Eye (tissue), 1 donor: ENCODE measurements at regions not wholly inside any gene's neighbourhood (a gene's known extent, or its start where the extent isn't known, plus 50 kb on each side); places are given as distances from the start of the nearest gene placed in this dataset.
"Not testable (repeated sequence)": the region's sequence is repeated elsewhere in the genome, so short reads cannot be mapped to it uniquely, and the experiment has no call there.

Source experiments
- DNase-seq: peaks from one replicate; pipeline ENCODE4 v3.0.0-alpha.2; 2015

- no peak for DNase-seq
These were observed 659.9 kb downstream of the UQCRFS1 start for GRCh38 chr19:28553005-28553404.

DNA sequence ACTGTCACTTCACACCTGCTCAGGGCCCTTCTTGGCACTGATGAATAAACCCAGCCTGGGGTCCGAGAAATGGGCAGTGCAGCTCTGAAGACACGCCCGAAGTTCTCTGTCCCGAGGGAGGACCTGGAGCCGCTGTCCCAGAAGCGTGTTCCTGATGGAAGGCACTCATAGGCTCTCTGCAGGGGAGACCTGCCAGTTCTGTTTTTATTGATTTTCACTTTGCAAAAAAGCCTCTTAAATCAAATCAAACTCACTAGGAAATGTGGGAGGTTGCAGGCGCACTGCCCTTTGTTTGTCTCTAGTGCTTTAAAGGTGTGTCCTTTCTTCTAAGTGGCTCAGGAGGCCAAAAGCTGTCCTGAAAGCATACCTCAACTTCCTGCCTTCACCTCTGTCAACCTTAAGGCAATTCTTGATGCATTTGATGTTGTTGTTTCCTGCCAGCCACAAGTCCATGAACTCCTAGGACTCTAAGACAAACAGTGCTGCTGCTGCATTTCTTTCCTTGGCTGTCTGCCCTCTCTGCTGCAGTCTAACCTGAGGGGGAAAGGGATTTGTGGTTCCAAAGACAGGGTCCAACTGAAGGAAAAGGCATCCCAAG is 663.2 kb downstream of the UQCRFS1 start:
- no peak for DNase-seq

- no peak for DNase-seq
These were observed 666.7 kb downstream of the UQCRFS1 start for GRCh38 chr19:28546148-28546685.

DNA sequence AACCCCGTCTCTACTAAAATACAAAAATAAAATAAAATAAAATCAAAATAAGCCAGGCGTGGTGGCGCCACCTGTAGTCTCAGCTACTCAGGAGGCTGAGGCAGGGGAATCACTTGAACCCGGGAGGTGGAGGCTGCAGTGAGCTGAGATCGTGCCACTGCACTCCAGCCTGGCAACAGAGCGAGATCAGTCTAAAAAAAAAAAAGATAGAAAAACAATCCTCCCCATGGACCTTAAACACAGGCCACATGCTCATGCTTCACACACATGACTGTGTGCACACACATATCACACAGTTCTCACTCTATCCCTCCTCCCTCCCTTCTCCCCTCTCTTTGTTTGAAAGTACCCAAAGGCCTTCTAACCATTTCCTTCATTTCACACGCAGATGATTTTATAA is 667.6 kb downstream of the UQCRFS1 start:
- DNase-seq, result peak; percentile 8

DNA sequence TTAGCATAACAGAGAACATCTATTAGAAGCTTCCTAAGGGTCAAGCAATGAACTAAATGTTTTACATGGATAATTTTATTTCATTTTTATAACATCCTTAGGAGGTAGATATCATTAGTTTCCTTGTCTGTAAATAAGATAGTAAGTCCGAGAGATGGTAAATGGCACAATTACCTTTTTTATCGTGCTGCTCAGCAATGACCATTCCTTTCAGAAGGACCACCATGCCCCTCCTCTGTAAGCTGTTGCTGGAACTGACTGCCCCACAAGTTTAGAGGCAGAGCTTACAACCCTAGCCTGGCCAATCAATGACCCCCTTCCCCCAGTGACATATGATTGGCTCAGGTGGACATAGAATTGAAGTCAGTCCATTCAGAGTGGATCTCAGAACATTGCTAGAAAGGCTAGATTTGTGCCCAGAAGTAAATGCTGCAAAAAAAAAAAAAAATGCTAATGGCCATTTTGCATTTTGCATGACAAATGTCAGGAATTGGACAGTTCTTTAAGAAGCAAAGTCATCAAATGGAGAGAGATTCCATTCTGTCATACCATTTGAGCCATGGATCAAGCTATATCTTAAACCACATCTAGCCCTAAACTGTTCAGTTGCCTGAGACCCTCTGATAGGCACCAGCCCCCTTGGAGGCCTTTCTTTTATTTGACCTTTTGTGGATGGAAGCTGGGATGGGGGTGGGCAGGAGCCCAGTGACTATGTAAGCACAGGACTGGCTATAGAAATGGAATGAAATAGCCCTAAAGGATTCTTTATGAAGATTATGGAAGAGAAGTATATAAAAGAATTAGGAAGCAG is 668.3 kb downstream of the UQCRFS1 start:
- no peak for DNase-seq

DNA sequence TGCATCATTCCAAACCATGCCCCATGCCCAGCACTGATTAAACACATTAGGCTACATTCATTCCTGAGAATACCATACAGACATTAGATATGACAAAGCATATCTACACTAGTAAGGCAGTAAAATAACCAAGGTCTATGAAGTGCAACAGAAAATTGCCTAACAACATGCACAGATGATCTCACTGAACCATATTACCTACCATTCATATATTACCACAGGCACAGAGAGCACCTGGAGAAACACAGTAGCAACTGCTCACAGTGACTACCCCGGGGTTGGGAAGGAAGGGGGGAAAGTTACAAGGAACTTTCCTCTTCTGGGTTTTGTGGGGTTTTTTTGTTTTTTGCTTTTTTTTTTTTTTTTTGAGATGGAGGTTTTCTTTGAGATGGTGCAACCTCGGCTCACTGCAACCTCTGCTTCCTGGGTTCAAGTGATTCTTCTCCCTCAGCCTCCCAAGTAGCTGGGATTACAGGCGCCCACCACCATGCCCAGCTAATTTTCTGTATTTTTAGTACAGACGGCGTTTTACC is 669.6 kb downstream of the UQCRFS1 start:
- no peak for DNase-seq

DNA sequence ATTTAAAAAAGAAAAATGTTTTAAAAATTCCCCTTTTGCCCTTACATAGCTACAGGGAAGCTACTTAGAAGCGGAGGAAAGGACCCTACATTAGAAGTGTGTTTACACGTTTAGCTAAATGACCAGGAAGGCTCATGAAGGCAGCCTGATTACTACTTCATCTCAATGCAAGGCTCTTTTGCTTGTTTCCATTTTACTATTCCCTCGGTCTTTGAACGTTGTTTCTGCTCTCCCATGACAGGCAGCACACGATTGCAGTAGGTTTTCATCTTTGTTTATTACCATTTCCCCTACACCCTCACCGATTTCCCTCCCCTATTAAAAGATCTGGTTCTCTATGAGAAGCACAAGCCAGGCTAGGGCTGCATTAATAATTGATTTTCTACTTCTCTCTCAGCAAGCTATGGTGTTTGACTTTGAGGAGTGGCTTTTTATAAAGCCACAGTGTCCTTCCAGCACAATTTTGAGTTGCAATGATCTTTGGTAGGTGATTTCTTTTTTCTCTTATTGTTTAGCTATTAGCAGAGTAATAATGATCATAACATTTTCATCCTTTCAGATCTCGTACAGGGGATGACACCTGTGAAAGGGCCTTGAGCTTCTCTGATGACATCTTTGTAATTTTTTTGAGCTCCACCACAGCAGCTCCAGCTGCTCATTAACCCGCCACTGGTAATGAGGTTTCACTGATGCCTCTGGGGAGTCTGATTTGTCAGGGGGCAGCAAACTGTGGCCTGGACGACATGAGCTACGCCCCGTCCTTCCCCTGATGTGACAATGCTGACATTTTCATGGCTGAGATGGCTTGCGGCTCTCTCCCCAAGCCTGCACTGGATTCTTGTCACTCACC is 670.3 kb downstream of the UQCRFS1 start:
- DNase-seq, result peak; percentile 63

- DNase-seq, result no peak
These were observed 671.2 kb downstream of the UQCRFS1 start for GRCh38 chr19:28541602-28542393.

GRCh38 chr19:28541029-28541428 is 671.9 kb downstream of the UQCRFS1 start:
- DNase-seq, result no peak

DNA sequence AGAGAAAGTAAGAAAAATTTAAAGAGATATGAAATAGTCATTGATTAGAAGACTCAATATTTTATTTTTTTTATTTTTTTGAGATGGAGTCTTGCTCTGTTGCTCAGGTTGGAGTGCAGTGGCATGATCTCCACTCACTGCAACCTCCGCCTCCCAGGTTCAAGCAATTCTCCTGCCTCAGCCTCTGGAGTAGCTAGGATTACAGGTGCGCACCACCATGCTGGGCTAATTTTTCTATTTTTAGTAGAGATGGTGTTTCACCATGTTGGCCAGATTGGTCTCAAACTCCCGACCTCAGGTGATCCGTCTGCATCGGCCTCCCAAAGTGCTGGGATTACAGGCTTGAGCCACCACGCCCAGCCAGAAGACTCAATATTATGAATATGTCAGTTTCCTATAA is 672.6 kb downstream of the UQCRFS1 start:
- DNase-seq, result not testable (repeated sequence)

DNA sequence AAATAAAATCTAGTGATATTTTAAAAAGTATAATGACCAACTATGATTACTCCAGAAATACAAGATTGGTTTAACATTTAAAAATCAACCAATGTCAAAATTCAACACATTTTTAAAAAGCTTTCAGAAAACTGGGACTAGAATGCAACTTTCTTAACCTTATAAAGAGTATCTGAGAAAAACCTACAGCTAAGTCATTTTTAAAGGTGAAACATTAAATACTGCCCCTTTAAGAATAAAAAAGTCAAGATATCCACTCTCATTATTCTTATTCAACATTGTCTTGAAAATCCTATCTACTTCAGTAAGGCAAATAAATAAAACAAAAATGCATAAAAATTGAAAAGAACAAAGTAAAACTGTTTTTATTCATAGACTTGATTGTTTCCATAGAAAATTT is 673.2 kb downstream of the UQCRFS1 start:
- no peak for DNase-seq

DNA sequence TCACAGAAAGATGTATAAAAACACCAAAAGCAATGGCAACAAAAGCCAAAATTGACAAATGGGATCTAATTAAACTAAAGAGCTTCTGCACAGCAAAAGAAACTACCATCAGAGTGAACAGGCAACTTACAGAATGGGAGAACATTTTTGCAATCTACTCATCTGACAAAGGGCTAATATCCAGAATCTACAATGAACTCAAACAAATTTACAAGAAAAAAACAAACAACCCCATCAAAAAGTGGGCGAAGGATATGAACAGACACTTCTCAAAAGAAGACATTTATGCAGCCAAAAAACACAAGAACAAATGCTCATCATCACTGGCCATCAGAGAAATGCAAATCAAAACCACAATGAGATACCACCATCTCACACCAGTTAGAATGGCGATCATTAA is 674.4 kb downstream of the UQCRFS1 start:
- DNase-seq, result not testable (repeated sequence)

GRCh38 chr19:28537896-28538295 is 675.1 kb downstream of the UQCRFS1 start:
- no peak for DNase-seq

- DNase-seq, result no peak
These were observed 675.9 kb downstream of the UQCRFS1 start for GRCh38 chr19:28537079-28537478.

DNA sequence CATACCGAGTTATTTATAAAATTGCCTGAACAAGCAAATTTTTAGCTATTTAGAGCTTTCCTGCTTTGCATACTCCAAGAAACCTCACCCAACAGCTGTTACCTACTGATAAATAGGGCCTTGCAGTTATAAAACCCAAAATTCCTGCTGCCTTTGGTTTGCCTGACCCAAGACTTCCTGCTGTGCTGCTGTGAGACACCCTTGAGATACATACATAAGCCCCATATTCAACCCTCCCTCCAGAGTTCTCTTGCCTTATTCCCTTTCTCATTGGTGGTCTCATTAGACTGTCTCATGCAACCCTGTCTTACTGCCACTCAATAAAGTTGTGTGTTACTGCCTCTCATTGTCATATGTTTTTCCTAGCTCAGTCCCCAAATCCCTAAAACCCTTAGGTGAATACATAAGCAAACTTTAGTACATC is 677.6 kb downstream of the UQCRFS1 start:
- no peak for DNase-seq

GRCh38 chr19:28534766-28535351 is 678.1 kb downstream of the UQCRFS1 start:
- DNase-seq, result no peak

GRCh38 chr19:28532765-28533341 is 680.1 kb downstream of the UQCRFS1 start:
- DNase-seq, result no peak

DNA sequence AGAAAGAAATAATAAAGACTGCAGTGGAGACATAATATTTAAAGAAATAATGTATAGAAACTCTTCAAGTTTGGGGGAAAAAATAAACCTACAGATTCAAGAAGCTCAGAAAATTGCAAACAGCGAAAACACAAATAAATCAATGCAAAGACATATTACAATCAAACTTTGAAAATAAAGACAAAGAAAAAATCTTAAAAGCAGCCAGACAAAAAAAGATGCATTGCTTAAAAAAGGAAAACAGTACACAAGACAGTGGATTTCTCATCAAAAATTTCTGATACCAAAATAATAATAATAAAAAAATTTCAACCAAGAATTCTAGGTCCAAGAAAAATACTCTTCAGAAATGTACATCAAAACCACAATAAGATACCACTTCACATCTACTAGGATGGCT is 681.0 kb downstream of the UQCRFS1 start:
- no peak for DNase-seq

DNA sequence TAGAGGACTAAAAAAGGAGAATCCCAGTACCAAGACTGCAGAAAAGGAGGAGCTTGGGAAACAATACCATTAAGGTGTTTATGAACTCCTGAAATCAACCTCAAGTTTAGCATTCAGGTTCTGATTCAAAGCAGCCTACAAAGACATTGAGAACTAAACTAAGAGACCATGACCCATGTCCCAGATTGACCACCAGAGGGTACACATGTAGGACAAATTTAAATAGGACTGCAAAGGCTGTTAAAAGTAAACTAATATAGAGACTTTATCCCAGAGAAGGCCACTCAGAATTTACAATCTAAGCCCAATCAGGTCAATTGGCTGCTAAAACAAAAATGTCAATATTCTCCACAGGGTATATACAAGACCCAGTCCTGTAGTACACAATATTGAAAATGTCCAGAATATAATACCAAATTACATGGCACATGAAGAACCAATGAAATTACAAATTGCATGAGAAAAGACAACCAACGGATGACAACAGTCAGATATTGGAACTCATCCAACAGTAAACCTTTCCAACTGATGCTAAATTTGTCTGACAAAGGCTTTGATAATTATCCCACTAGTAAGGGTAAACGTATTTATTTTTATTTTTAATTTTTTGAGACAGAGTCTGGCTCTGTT is 682.4 kb downstream of the UQCRFS1 start:
- DNase-seq, result no peak

- DNase-seq, result no peak
These were observed 686.9 kb downstream of the UQCRFS1 start for GRCh38 chr19:28526038-28526437.

DNA sequence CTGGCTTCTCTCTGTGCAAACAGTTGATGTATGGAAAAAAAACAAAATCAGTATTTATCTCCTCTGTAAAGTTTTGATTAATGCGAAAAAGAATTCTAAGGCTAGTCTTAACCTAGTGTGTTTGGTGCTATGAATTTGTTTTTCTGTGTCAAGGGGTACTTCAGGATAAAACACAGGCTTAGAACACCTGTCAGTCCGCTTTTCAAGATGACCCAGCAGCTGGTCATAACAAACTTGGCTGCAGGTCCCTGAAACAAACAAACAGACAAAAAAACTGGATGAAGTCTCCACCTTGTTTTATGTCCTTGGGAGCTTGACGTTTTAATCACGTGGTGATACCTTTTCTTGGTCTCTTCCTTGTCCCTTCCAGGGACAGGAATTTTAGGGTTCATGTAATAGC is 689.3 kb downstream of the UQCRFS1 start:
- DNase-seq, result no peak
